ENCODE measurements at regions not wholly inside any gene's neighbourhood (a gene's known extent, or its start where the extent isn't known, plus 50 kb on each side); places are given as distances from the start of the nearest gene placed in this dataset.

GRCh38 chr2:144834998-144835633 lies 315.2 kb upstream of the ZEB2 start:
- TF ChIP-seq CTCF (IDR thresholded peaks at IDR 0.05), result no peak
- no peak for TF ChIP-seq POLR2A (IDR thresholded peaks at IDR 0.05)
